Breast epithelium (tissue), 4 donors: ENCODE measurements at regions not wholly inside any gene's neighbourhood (a gene's known extent, or its start where the extent isn't known, plus 50 kb on each side); places are given as distances from the start of the nearest gene placed in this dataset.

ENCODE experiments used
- DNase-seq, 2 donors: peaks; one replicate each; pipeline ENCODE4 v3.0.0-alpha.2; 2019; ENCODE audit warnings: low spot score in 2 of 2
- H3K27ac ChIP-seq, 2 donors: fragments of 200-600 bp; sonication (generic) in 1 of 2; one replicate each; pipeline ENCODE4 v1.5.1; 2016 to 2019; ENCODE audit warnings: mild to moderate bottlenecking in 1 of 2
- H3K27me3 ChIP-seq, 2 donors: fragments of 200-600 bp; sonication (generic) in 1 of 2; one replicate each; pipeline versions ENCODE4 v1.5.1 to v1.6.0; 2017 to 2019; ENCODE audit warnings: control low read depth in 1 of 2, mild to moderate bottlenecking in 1 of 2
- H3K36me3 ChIP-seq: fragments of 200-600 bp; one replicate; pipeline ENCODE4 v1.5.1; 2019
- H3K4me1 ChIP-seq, 2 donors: fragments of 200-600 bp; sonication (generic); one replicate each; pipeline ENCODE4 v1.5.1; 2016 to 2019; ENCODE audit warnings: control low read depth in 1 of 2
- H3K4me3 ChIP-seq, 3 donors: fragments of 200-600 bp; sonication (generic); 1 replicate in 2 of 3; 2 replicates in 1 of 3; pipeline ENCODE4 v1.5.1; 2016 to 2019; ENCODE audit warnings: mild to moderate bottlenecking in 3 of 3, moderate library complexity in 2 of 3
- H3K9me3 ChIP-seq, 2 donors: fragments of 200-600 bp; sonication (generic) in 1 of 2; one replicate each; pipeline ENCODE4 v1.5.1; 2016 to 2019; ENCODE audit warnings: control low read depth in 1 of 2
- POLR2A ChIP-seq: fragments of 450-650 bp; IDR thresholded peaks from one replicate; pipeline ENCODE4 v1.6.1; 2016; ENCODE audit warnings: antibody characterized with exemption, mild to moderate bottlenecking, moderate library complexity
- POLR2AphosphoS5 ChIP-seq, 3 donors: sonication (generic); formaldehyde crosslinking; IDR thresholded peaks; one replicate each; pipeline ENCODE4 v1.6.1; 2017; ENCODE audit warnings: antibody characterized with exemption in 3 of 3
- intact Hi-C: fragments of 100-400 bp; cut with DNase I; formaldehyde crosslinking; loops from one replicate; pipeline ENCODE4 v1.15.1; 2023; ENCODE audit warnings: low total_unique reads
- TF ChIP-seq, protein P1 (sequence below), 3 donors: fragments of 450-650 bp; IDR thresholded peaks; one replicate each; pipeline ENCODE4 v1.5.1; 2016 to 2017; ENCODE audit warnings: antibody characterized with exemption in 3 of 3, mild to moderate bottlenecking in 3 of 3, moderate library complexity in 3 of 3

DNA sequence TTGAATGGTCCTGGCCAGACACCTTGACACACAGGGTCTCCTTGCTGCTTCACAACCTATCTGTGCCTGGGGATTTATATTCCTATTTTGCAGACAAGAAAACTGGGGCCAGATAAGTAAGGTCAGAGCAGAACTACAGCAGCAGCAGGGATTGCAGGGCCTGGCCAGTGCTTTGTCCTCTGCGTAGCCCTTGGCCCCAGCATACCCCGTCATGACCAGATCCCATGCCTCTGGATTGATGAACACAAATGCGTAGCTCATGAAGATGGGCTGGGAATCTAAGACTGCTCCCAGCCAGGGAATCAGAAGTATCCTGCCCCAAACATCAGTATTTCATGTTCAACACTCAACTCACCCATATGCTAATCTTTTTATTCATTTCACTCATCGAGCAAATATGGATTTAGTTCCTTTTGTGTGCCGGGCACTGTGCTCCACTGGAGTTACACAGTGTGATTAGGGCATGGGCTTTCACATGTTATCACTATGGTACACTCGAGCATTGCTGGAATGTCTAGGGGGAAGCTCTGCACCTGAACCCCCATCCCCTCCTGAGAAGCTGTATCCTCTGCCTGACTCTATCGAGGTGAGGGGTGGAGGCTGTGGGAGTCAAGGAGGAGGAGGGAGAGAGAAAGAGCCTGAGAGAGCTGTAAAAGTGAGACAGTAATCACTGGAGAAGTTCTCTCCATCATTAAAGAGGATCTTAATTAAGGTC, 143.3 kb downstream of the CYP26B1 start:
- Histone ChIP-seq H3K36me3 (no peaks in the 10 kb centered on the region), H3K27me3 (no peaks in the 10 kb centered on the region), H3K9me3 (no peaks in the 10 kb centered on the region), H3K4me3 (no peak overlapping the region), H3K4me1 (no peaks in the 10 kb centered on the region), H3K27ac (no peak overlapping the region)
- no peak for DNase-seq
- intact Hi-C loops = no loop called here
- TF ChIP-seq POLR2A = no peak
- TF ChIP-seq, protein P1, sequence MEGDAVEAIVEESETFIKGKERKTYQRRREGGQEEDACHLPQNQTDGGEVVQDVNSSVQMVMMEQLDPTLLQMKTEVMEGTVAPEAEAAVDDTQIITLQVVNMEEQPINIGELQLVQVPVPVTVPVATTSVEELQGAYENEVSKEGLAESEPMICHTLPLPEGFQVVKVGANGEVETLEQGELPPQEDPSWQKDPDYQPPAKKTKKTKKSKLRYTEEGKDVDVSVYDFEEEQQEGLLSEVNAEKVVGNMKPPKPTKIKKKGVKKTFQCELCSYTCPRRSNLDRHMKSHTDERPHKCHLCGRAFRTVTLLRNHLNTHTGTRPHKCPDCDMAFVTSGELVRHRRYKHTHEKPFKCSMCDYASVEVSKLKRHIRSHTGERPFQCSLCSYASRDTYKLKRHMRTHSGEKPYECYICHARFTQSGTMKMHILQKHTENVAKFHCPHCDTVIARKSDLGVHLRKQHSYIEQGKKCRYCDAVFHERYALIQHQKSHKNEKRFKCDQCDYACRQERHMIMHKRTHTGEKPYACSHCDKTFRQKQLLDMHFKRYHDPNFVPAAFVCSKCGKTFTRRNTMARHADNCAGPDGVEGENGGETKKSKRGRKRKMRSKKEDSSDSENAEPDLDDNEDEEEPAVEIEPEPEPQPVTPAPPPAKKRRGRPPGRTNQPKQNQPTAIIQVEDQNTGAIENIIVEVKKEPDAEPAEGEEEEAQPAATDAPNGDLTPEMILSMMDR (IDR thresholded peaks at IDR 0.05) = no peak
- no peak for TF ChIP-seq POLR2AphosphoS5 (IDR thresholded peaks at IDR 0.05)

DNA sequence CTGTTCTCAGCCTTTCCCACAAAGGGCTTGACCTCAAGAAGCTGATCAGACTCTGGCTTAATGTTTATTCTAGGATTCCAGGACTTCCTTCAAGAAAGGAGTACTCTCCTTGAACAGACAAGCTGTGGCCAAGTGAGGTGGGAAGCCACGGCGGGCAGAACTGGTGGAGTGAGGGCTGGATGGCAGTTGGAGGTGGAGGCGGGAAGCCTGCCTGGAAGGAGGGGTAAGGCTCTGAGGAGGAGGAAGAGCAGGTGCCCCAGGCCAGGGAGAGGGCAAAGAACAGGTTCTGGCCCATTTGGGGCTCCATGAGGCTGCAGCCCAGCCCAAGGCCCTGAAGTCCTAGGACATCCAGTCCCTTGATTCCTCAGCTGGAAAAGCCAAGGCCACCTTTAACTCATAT, 143.9 kb downstream of the CYP26B1 start:
- H3K27me3 ChIP-seq = no peaks in the 10 kb centered on the region
- TF ChIP-seq POLR2AphosphoS5 (IDR thresholded peaks at IDR 0.05) (no peak), POLR2A (no peak)
- TF ChIP-seq, protein P1 (IDR thresholded peaks at IDR 0.05) = no peak
- H3K4me1 ChIP-seq = no peaks in the 10 kb centered on the region
- intact Hi-C loops = no loop called here
- H3K27ac ChIP-seq = no peak overlapping the region
- no peaks in the 10 kb centered on the region for H3K9me3 ChIP-seq
- no peak overlapping the region for H3K4me3 ChIP-seq
- DNase-seq = no peak
- H3K36me3 ChIP-seq = no peaks in the 10 kb centered on the region

DNA sequence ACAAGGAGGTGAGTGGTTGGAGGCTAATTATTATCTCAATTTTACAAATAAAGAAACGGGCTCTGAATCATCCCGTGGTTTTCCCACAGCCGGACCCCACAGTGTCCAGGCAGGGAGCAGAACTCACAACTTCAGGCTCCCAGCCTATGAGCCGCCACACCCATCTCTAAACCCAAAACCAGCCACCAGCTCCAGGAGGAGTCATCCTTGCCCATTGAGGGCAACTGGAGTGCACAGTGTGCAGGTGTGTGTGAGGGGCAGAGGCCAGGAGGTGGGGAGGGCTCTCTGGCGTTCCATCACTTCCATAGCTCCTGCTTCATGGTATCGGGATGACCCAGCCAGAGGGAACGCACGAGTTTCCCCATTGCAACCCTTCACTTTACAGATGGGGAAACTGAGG, 144.5 kb downstream of the CYP26B1 start:
- intact Hi-C loops = no loop called here
- TF ChIP-seq, protein P1 (IDR thresholded peaks at IDR 0.05) = no peak
- Histone ChIP-seq H3K27me3 (no peaks in the 10 kb centered on the region), H3K4me1 (no peaks in the 10 kb centered on the region), H3K9me3 (no peaks in the 10 kb centered on the region), H3K36me3 (no peaks in the 10 kb centered on the region), H3K27ac (no peak overlapping the region), H3K4me3 (no peak overlapping the region)
- no peak for DNase-seq

DNA sequence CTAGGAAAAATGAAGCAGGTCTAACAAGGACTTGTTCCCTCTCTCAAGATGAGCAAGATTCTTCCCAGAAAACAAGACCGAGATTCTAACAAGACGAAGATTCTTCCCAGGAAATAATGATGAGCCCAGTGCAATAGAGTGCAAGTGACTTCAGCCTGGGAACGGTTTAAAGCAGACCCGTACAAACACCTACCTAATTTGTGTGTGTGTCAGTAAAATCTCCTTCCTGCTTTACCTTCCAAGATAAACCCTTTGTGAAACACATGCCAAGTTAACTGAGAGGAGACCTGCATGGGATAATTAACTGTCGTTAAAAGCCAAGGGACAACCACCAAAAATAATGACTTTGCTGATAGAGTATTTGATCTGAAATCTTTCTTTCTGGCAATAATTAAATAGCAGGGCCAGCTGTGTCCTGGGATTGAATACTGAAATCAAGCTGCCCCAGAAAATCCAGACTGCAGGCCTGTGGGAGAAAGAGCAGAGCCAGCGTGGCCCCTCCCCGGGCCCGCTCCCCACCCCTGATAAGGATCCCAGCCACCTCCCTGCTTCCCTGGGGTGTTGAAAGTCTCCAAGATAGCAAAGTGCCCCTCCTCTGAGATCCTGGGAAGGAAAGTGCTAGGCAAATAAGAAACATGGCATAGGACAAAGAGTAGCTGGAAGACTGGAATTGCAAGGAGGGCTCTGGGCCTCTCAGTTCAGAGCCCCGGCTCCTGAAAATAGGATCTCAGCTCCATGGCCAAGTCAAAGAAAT, 145.5 kb downstream of the CYP26B1 start:
- H3K4me1 ChIP-seq = no peaks in the 10 kb centered on the region
- DNase-seq = no peak
- H3K36me3 ChIP-seq = no peaks in the 10 kb centered on the region
- intact Hi-C loops = no loop called here
- H3K4me3 ChIP-seq = no peak overlapping the region
- TF ChIP-seq, protein P1 (IDR thresholded peaks at IDR 0.05) = no peak
- no peak for TF ChIP-seq POLR2A
- H3K27me3 ChIP-seq = no peaks in the 10 kb centered on the region
- H3K9me3 ChIP-seq = no peaks in the 10 kb centered on the region
- H3K27ac ChIP-seq = no peak overlapping the region

DNA sequence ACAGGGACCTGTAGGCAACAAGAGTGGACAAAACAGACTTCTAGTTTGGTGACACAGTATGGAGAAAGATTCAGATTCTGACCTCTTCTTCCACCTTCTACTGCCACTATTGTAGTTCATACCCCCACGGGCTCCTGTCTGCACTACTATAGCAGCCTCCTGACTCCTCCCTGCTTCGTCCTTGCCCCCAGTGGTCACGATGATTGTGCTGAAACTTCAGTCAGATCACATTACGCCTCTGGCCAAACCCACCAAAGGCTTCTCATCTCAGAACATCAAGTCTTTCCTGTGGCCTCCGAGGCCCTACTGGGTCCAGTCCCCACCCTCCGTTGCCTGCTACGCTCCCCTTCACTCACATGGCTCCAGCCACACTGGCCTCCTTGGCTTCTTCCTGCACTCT, 147.6 kb downstream of the CYP26B1 start:
- no peaks in the 10 kb centered on the region for H3K4me1 ChIP-seq
- TF ChIP-seq POLR2A (no peak), POLR2AphosphoS5 (IDR thresholded peaks at IDR 0.05) (no peak)
- no peak for DNase-seq
- H3K27me3 ChIP-seq = no peaks in the 10 kb centered on the region
- H3K9me3 ChIP-seq = no peaks in the 10 kb centered on the region
- intact Hi-C loops = no loop called here
- H3K27ac ChIP-seq = no peak overlapping the region
- no peak overlapping the region for H3K4me3 ChIP-seq
- H3K36me3 ChIP-seq = no peaks in the 10 kb centered on the region
